ENCODE measurements at regions not wholly inside any gene's neighbourhood (a gene's known extent, or its start where the extent isn't known, plus 50 kb on each side); places are given as distances from the start of the nearest gene placed in this dataset.

DNA sequence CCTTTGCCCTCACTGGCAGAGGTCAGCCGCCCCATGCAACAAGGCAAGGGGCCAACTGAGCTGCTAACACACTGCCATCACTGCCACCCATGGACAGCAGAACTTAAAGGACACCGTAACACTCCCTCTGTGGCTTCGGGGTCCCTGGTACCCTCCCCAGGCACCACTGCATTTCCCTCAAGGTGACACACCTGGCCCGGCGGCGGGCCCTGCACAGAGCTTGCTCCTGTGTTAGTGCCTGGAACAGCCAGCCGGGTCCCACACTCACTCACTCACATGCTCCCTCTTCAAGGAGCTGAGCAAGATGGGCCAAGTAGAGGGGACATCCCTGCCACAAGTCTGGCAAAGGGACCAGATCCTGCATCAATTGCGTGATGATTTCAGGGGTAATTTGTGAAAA is 126.5 kb upstream of the SOX4 start:
- Histone ChIP-seq H3K4me1 (no peaks in the 10 kb centered on the region), H3K36me3 (no peaks in the 10 kb centered on the region), H3K27me3 (no peaks in the 10 kb centered on the region), H3K27ac (no peak overlapping the region), H3K9me3 (no peaks in the 10 kb centered on the region), H3K4me3 (no peak overlapping the region)
- WGBS, 5 donors: 94 to 98% (median 97%) methylated on average over 6 to 8 of the region's 8 CpGs
- no peak for DNase-seq
- intact Hi-C loops (cut with DNase I; ENCODE audit: low total_unique reads): no loop called here
- TF ChIP-seq, protein P1, sequence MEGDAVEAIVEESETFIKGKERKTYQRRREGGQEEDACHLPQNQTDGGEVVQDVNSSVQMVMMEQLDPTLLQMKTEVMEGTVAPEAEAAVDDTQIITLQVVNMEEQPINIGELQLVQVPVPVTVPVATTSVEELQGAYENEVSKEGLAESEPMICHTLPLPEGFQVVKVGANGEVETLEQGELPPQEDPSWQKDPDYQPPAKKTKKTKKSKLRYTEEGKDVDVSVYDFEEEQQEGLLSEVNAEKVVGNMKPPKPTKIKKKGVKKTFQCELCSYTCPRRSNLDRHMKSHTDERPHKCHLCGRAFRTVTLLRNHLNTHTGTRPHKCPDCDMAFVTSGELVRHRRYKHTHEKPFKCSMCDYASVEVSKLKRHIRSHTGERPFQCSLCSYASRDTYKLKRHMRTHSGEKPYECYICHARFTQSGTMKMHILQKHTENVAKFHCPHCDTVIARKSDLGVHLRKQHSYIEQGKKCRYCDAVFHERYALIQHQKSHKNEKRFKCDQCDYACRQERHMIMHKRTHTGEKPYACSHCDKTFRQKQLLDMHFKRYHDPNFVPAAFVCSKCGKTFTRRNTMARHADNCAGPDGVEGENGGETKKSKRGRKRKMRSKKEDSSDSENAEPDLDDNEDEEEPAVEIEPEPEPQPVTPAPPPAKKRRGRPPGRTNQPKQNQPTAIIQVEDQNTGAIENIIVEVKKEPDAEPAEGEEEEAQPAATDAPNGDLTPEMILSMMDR (IDR thresholded peaks at IDR 0.05): no peak
- TF ChIP-seq EP300 (IDR thresholded peaks at IDR 0.05): no peak
- TF ChIP-seq POLR2A (IDR thresholded peaks at IDR 0.05): no peak
- TF ChIP-seq POLR2AphosphoS5 (IDR thresholded peaks at IDR 0.05): no peak

DNA sequence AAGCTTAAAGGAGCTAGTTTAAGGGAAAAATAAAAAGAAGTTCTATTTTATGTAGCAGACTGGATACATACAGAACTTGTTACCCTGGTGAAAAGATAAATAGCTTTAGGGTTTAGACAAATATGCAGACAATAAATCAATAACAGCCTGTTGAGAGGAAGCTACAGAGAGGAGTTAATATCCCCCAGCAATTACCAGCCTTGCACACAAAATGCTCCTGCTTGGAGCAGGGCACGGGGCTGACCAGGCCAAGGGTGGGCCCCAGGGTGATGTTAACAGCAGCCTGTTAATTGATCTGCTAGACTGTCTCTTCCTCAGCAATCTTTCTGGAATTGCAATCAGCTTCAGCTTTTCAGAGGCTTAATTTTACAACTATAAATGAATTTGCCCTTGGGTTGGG is 125.1 kb upstream of the SOX4 start:
- Histone ChIP-seq H3K4me1 (no peaks in the 10 kb centered on the region), H3K9me3 (no peaks in the 10 kb centered on the region), H3K4me3 (no peak overlapping the region), H3K27ac (no peak overlapping the region), H3K27me3 (no peaks in the 10 kb centered on the region), H3K36me3 (no peaks in the 10 kb centered on the region)
- TF ChIP-seq EP300 (IDR thresholded peaks at IDR 0.05) (no peak), POLR2AphosphoS5 (IDR thresholded peaks at IDR 0.05) (no peak), POLR2A (IDR thresholded peaks at IDR 0.05) (no peak)
- TF ChIP-seq, protein P1 (IDR thresholded peaks at IDR 0.05): no peak
- intact Hi-C loops (cut with DNase I; ENCODE audit: low total_unique reads): no loop called here
- 59 to 83% (median 79%) methylated on average over 1 of the region's 1 CpG for WGBS, 5 donors
- DNase-seq: no peak

DNA sequence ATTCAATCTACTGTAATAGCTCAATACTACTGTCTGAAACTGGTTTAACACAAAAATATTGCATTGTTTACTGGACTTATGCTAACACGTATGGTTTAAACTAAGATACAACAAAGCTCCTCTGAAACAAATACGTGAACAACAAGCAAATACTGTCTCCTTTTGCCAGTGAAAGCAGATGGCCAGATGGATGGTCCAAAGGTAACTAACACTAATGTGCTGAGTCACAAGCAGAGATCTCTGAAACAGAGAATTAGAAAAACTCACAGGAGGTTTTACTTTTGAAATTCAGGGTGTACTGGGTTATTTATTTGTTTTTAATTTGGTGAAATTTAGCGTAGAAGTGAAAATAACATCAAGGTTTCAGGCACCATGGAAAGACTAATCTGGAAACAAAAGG is 124.3 kb upstream of the SOX4 start:
- no peak for DNase-seq
- Histone ChIP-seq H3K27me3 (no peaks in the 10 kb centered on the region), H3K4me3 (no peak overlapping the region), H3K27ac (no peak overlapping the region), H3K36me3 (no peaks in the 10 kb centered on the region), H3K9me3 (no peaks in the 10 kb centered on the region), H3K4me1 (no peaks in the 10 kb centered on the region)
- TF ChIP-seq POLR2A (IDR thresholded peaks at IDR 0.05): no peak
- TF ChIP-seq, protein P1 (IDR thresholded peaks at IDR 0.05): no peak
- no peak for TF ChIP-seq POLR2AphosphoS5 (IDR thresholded peaks at IDR 0.05)
- no peak for TF ChIP-seq EP300 (IDR thresholded peaks at IDR 0.05)
- WGBS, 5 donors: 77 to 91% (median 87%) methylated on average over 3 of the region's 3 CpGs
- intact Hi-C loops (cut with DNase I; ENCODE audit: low total_unique reads): no loop called here

DNA sequence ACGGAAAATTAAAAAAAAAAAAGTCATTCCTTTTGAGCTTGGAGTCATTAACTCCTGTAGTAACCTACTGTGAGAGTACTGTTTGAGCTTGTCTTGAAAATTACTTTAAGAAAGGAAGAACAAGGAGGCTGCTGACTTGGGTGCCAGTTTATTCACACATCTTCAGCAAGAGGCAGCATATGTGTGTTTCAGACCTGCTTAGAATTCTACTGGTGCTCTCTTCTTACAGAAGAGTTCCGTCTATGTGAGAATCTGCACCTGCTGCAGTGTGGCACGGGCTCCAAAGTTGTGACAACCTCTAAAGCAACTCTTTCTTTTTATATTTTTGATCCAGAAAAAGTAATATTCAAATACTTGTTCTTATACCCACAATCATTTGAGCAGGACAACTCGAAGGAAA is 117.4 kb upstream of the SOX4 start:
- no peak for DNase-seq
- intact Hi-C loops (cut with DNase I; ENCODE audit: low total_unique reads): no loop called here
- Histone ChIP-seq H3K27me3 (no peaks in the 10 kb centered on the region), H3K9me3 (no peaks in the 10 kb centered on the region), H3K4me3 (no peak overlapping the region), H3K36me3 (no peaks in the 10 kb centered on the region), H3K27ac (no peak overlapping the region), H3K4me1 (peaks cover 0 to 10% (median 5%) of the 10 kb centered on the region in 4 donors)
- WGBS, 5 donors: 76 to 81% (median 80%) methylated on average over 4 of the region's 4 CpGs
- TF ChIP-seq, protein P1 (IDR thresholded peaks at IDR 0.05): no peak
- no peak for TF ChIP-seq POLR2A (IDR thresholded peaks at IDR 0.05)
- TF ChIP-seq EP300 (IDR thresholded peaks at IDR 0.05): no peak
- no peak for TF ChIP-seq POLR2AphosphoS5 (IDR thresholded peaks at IDR 0.05)
